ENCODE measurements at regions not wholly inside any gene's neighbourhood (a gene's known extent, or its start where the extent isn't known, plus 50 kb on each side); places are given as distances from the start of the nearest gene placed in this dataset.

GRCh38 chr10:8224591-8224990, 170.1 kb downstream of the GATA3 start:
- TF ChIP-seq, protein P1, sequence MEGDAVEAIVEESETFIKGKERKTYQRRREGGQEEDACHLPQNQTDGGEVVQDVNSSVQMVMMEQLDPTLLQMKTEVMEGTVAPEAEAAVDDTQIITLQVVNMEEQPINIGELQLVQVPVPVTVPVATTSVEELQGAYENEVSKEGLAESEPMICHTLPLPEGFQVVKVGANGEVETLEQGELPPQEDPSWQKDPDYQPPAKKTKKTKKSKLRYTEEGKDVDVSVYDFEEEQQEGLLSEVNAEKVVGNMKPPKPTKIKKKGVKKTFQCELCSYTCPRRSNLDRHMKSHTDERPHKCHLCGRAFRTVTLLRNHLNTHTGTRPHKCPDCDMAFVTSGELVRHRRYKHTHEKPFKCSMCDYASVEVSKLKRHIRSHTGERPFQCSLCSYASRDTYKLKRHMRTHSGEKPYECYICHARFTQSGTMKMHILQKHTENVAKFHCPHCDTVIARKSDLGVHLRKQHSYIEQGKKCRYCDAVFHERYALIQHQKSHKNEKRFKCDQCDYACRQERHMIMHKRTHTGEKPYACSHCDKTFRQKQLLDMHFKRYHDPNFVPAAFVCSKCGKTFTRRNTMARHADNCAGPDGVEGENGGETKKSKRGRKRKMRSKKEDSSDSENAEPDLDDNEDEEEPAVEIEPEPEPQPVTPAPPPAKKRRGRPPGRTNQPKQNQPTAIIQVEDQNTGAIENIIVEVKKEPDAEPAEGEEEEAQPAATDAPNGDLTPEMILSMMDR (IDR thresholded peaks at IDR 0.05; ENCODE audit: low read depth, low read length, poor library complexity, severe bottlenecking): no peak
- TF ChIP-seq EZH2phosphoT487 (IDR thresholded peaks at IDR 0.05; ENCODE audit: borderline replicate concordance, low read length): no peak

Measured in DOHH2 (cell line).